ENCODE measurements at regions not wholly inside any gene's neighbourhood (a gene's known extent, or its start where the extent isn't known, plus 50 kb on each side); places are given as distances from the start of the nearest gene placed in this dataset.

- TF ChIP-seq CTCF (conservative IDR thresholded peaks at IDR 0.05; ENCODE audit: low read length): no peak
- no peak for TF ChIP-seq EZH2phosphoT487 (IDR thresholded peaks at IDR 0.05; ENCODE audit: borderline replicate concordance, low read depth, low read length)
These were observed 245.4 kb upstream of the NREP start for GRCh38 chr5:112002376-112002775.
